Activated T-cell treated with anti-CD3 and anti-CD28 coated beads, Interleukin-2, amount 50 U/mL, for 24 hours (primary cell): ENCODE measurements at regions not wholly inside any gene's neighbourhood (a gene's known extent, or its start where the extent isn't known, plus 50 kb on each side); places are given as distances from the start of the nearest gene placed in this dataset.
"Not testable (repeated sequence)": the region's sequence is repeated elsewhere in the genome, so short reads cannot be mapped to it uniquely, and the experiment has no call there.

Experiments used
- DNase-seq: peaks from one replicate; pipeline ENCODE4 v3.0.0-alpha.2; 2020
- H3K27ac Mint-ChIP-seq: 2 replicates; pipeline ENCODE4 v1.8.0; 2020; ENCODE audit warnings: mild to moderate bottlenecking, mixed read lengths
- H3K27me3 Mint-ChIP-seq: 2 replicates; pipeline ENCODE4 v1.8.0; 2020; ENCODE audit warnings: mixed read lengths
- H3K36me3 Mint-ChIP-seq: 2 replicates; pipeline ENCODE4 v1.8.0; 2020; ENCODE audit warnings: low read depth, mixed read lengths
- H3K4me1 Mint-ChIP-seq: 2 replicates; pipeline ENCODE4 v1.8.0; 2020; ENCODE audit warnings: low read depth, mixed read lengths
- H3K4me3 Mint-ChIP-seq: 2 replicates; pipeline ENCODE4 v1.8.0; 2020; ENCODE audit warnings: mild to moderate bottlenecking, moderate library complexity, mixed read lengths
- H3K9me3 Mint-ChIP-seq: 2 replicates; pipeline ENCODE4 v1.8.0; 2020; ENCODE audit warnings: mixed read lengths

DNA sequence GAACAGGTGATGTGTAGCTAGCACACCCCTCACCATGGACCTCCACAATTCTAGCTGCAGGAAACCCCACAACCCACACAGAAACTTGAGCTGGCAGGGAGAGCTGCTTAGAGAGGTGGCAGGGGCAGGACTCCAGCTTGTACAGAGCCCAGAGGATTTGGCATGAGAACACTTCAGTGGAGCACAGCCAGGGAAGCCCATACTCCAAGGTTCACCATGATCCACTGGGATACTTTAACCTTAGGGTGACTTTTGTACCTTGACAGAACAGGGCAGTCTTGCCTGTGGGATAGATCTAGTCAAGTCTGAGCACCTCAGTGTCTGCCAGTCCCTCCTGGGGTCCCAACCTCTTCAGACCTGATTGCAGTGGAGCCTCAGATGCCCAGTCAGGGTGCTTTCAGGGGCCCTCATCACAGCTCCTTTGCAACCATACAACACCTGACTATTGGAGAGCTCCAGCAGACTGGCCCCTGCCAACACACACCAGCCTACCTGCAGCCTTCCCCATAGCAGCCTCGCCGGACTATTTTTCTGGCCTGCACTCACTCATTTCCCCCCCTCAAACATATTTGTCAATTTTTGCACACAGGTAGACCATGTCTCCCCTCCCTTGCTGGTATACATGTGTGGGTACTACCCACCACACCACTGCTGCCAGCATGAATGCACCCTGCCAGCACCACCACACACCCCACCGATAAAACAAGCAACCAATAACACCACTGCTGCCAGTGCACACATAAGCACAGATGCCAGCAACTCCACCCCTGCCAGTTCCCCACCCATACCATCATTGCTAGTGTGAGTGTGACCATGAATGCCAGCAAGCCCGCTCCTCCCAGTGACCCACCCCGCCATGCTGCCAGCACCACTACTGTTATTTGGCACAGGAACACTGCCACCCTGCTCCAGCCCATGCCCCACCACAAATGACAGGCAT is 56.0 kb upstream of the CDX4 start:
- no peaks in the 10 kb centered on the region for H3K36me3 Mint-ChIP-seq
- DNase-seq = no peak
- peaks cover 24% of the 10 kb centered on the region for H3K27me3 Mint-ChIP-seq
- no peak overlapping the region for H3K27ac Mint-ChIP-seq
- H3K4me3 Mint-ChIP-seq = no peak overlapping the region
- no peaks in the 10 kb centered on the region for H3K4me1 Mint-ChIP-seq
- H3K9me3 Mint-ChIP-seq = no peaks in the 10 kb centered on the region

DNA sequence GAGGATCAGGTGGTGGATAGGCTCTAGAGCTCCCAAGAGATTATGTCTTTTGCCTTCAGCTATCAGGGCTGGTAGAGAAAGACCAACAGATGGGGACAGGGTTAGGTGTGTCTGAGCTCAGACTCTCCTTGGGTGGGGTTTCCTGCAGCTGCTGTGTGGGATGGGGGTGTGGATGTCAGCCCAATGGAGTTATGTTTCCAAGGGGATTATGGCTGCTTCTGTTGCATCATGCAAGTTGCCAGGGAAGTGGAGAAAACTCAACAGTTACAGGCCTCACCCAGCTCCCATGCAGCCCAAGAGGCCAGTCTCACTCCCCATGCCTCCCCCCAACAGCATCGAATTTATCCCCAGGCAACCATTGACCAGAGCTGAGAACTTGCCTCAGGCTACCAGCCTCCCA is 80.2 kb upstream of the CDX4 start:
- no peak for DNase-seq
- Mint-ChIP-seq H3K4me3 (no peak overlapping the region), H3K27me3 (peaks cover 70% of the 10 kb centered on the region), H3K4me1 (no peaks in the 10 kb centered on the region), H3K36me3 (no peaks in the 10 kb centered on the region), H3K9me3 (peaks cover 3% of the 10 kb centered on the region), H3K27ac (no peak overlapping the region)

DNA sequence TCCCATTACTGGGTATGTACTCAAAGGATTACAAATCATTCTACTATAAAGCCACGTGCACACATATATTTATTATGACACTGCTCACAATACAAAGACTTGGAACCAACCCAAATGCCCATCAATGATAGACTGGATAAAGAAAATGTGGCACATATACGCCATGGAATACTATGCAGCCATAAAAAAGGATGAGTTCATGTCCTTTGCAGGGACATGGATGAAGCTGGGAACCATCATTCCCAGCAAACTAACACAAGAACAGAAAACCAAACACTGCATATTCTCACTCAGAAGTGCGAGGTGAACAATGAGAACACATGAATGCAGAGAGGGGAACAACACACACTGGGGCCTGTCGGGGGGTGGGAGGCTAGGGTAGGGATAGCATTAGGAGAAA is 89.6 kb upstream of the CDX4 start:
- not testable (repeated sequence) for DNase-seq, H3K36me3 Mint-ChIP-seq, H3K27ac Mint-ChIP-seq, H3K4me1 Mint-ChIP-seq, H3K9me3 Mint-ChIP-seq, H3K4me3 Mint-ChIP-seq
- peaks cover 56% of the 10 kb centered on the region for H3K27me3 Mint-ChIP-seq

DNA sequence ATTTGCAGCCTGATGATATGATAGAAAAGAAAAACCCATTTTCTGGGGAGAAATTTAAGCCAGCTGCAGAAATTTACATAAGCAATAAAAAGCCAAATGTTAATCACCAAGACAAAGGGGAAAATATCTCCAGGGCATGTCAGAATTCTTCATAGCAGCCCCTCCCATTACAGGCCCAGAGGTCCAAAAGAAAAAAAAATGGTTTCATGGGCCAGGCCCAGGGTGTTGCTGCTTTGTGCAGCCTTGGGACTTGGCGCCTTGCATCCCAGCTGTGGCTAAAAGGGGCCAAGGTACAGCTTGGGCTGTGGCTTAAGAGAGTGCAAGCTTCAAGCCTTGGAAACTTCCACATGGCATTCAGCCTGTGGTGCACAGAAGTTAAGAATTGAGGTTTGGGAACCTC is 97.9 kb upstream of the CDX4 start:
- Mint-ChIP-seq H3K27me3 (peaks cover 60% of the 10 kb centered on the region), H3K36me3 (no peaks in the 10 kb centered on the region), H3K9me3 (peaks cover 3% of the 10 kb centered on the region), H3K4me3 (no peak overlapping the region), H3K4me1 (no peaks in the 10 kb centered on the region), H3K27ac (no peak overlapping the region)
- no peak for DNase-seq

- Mint-ChIP-seq H3K4me1 (no peaks in the 10 kb centered on the region), H3K9me3 (peaks cover 9% of the 10 kb centered on the region), H3K36me3 (no peaks in the 10 kb centered on the region), H3K27ac (no peak overlapping the region), H3K27me3 (peaks cover 55% of the 10 kb centered on the region), H3K4me3 (no peak overlapping the region)
- DNase-seq = no peak
Observed at GRCh38 chrX:73337366-73337765, 109.5 kb upstream of the CDX4 start.

- H3K36me3 Mint-ChIP-seq = no peaks in the 10 kb centered on the region
- peaks cover 39% of the 10 kb centered on the region for H3K27me3 Mint-ChIP-seq
- H3K9me3 Mint-ChIP-seq = no peaks in the 10 kb centered on the region
- no peaks in the 10 kb centered on the region for H3K4me1 Mint-ChIP-seq
- H3K4me3 Mint-ChIP-seq = no peak overlapping the region
- H3K27ac Mint-ChIP-seq = no peak overlapping the region
- no peak for DNase-seq
Observed at GRCh38 chrX:73289039-73289438, 74.4 kb upstream of the NAP1L2 start.

DNA sequence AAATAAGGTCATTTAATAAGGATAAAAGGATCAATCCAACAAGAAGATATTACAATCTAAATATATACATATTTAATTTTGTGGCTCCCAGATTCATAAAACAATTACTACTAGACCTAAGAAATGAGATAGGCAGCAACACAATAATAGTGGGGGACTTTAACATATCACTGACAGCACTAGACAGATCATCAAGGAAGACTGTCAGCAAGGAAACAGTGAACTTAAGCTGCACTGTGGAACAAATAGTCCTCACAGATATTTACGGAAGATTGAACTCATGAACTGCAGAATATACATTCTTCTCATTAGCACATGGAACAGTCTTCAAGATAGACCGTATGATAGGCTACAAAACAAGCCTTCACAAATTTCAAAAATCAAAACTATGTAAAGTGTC is 56.1 kb upstream of the NAP1L2 start:
- Mint-ChIP-seq H3K4me3 (no peak overlapping the region), H3K36me3 (no peaks in the 10 kb centered on the region), H3K9me3 (no peaks in the 10 kb centered on the region), H3K27me3 (peaks cover 70% of the 10 kb centered on the region), H3K27ac (no peak overlapping the region), H3K4me1 (no peaks in the 10 kb centered on the region)
- DNase-seq = no peak

GRCh38 chrX:73268463-73268862 is 53.8 kb upstream of the NAP1L2 start:
- Mint-ChIP-seq H3K4me3 (no peak overlapping the region), H3K36me3 (no peaks in the 10 kb centered on the region), H3K27ac (no peak overlapping the region), H3K9me3 (no peaks in the 10 kb centered on the region), H3K4me1 (no peaks in the 10 kb centered on the region), H3K27me3 (peaks cover 83% of the 10 kb centered on the region)
- DNase-seq = no peak

GRCh38 chrX:73267979-73268378 is 53.3 kb upstream of the NAP1L2 start:
- H3K4me3 Mint-ChIP-seq = no peak overlapping the region
- no peaks in the 10 kb centered on the region for H3K4me1 Mint-ChIP-seq
- H3K9me3 Mint-ChIP-seq = no peaks in the 10 kb centered on the region
- peaks cover 86% of the 10 kb centered on the region for H3K27me3 Mint-ChIP-seq
- no peak overlapping the region for H3K27ac Mint-ChIP-seq
- no peaks in the 10 kb centered on the region for H3K36me3 Mint-ChIP-seq
- DNase-seq = no peak

DNA sequence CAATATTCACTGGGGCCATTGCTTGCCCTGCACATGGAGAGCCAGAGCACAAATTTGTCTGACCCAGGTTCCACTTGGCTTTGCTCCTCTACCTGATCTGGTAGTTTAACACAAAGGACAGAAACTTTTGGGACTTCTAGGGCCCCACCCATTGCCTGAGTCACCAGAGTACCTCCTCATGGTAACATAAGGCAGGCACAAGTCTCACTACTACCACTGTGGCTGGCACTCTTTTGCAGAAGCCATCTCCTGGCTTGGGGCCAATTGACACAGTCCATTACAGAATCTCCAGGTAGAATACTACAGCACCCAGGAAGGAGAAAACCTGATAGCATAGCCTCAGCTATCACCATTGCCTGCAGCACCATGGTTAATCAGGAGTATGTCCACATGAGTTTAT is 52.6 kb upstream of the NAP1L2 start:
- no peak overlapping the region for H3K27ac Mint-ChIP-seq
- no peak overlapping the region for H3K4me3 Mint-ChIP-seq
- no peaks in the 10 kb centered on the region for H3K4me1 Mint-ChIP-seq
- peaks cover 86% of the 10 kb centered on the region for H3K27me3 Mint-ChIP-seq
- H3K9me3 Mint-ChIP-seq = no peaks in the 10 kb centered on the region
- no peak for DNase-seq
- H3K36me3 Mint-ChIP-seq = no peaks in the 10 kb centered on the region

GRCh38 chrX:73266766-73267165 is 52.1 kb upstream of the NAP1L2 start:
- no peaks in the 10 kb centered on the region for H3K4me1 Mint-ChIP-seq
- no peak overlapping the region for H3K27ac Mint-ChIP-seq
- DNase-seq = no peak
- no peaks in the 10 kb centered on the region for H3K9me3 Mint-ChIP-seq
- H3K27me3 Mint-ChIP-seq = peaks cover 86% of the 10 kb centered on the region
- no peaks in the 10 kb centered on the region for H3K36me3 Mint-ChIP-seq
- H3K4me3 Mint-ChIP-seq = no peak overlapping the region
